ENCODE measurements at regions not wholly inside any gene's neighbourhood (a gene's known extent, or its start where the extent isn't known, plus 50 kb on each side); places are given as distances from the start of the nearest gene placed in this dataset.

DNA sequence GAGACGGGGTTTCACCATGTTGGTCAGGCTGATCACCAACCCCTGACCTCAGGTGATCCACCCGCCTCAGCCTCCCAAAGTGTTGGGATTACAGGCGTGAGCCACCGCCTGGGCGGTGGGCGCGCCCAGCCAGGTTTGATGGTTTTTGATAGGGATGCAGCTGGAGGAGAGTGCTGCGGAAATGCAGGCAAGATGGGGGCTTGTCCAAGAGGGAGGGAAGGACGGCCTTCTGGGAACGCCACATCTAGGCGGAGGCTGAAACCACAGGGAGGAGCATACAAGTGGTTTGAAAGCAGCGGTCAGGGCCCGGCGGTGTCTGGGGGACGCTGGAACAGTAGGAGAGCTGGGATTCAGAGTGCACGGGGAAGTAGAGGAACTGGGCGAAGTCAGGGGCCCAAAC is 134.6 kb downstream of the VRK1 start:
- DNase-seq, result no peak

DNA sequence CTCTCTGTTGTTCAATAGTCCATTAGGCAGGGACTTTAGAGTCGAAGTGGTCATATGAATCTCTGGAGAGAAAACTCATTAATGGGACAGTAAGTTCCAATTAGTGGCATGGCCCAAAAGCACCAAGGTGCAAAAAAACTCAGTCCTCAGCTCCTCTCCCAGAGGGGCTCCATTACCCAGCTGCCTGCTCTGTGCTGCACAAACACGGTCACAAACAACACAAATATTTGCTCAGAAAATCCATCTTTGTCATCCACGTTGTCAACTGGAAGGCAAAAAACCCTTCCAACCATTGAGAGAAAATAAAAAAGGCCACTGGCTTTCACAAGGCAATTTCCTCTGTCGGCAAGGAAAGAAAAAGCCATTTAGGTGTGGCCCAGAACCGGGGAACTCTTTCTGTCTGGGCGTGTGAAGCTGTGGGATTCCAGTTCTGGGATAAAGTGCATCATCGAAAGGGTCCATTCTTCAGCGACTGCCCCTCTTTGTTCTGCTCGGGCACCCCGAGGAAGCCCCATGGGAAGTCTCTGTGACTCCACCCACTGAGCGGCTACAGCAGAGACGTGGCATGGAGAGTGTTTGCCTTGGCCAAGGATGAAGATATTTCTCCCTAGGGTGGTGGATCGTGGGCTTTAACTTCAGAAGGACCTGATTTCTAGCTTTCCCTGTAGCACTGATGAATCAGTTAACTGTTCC is 137.6 kb downstream of the VRK1 start:
- no peak for DNase-seq

DNA sequence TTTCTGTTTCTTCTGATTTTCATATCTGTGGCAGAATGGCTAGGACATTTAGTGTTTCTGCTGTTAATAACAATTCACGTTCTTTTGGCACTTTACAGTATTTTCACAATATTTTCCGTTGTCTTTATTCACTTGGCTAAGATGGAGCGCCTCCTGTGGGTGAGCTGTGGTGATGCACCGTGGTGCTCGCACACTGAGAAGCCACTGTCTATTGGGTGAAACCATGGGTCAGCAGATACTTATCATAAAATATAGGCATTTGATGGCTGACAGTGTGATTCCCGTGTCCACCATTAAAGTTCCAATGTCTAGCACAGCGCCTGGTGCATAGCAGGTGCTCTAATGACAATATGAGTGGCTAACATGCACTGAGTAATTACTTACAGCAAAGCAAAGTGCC is 141.8 kb downstream of the VRK1 start:
- no peak for DNase-seq

DNA sequence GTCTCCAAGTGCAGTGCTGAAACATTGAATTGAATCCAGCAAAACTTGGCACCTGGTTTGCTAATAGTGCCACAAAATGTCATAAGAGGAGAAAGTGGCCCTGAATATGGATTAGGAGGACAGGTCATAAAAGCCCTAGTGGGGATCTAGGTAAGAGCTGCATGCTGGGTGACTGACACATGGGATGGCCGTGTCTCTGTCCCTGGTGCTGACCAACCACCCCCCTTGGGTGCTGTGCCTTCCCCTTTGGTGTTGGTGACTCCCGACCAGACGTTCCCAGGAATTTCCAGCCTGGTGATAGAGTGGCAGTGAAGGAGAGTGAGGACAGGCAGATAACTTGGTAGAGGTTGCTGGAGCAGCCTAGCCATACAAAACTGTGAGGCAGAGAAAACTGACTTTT is 142.8 kb downstream of the VRK1 start:
- DNase-seq, result no peak

DNA sequence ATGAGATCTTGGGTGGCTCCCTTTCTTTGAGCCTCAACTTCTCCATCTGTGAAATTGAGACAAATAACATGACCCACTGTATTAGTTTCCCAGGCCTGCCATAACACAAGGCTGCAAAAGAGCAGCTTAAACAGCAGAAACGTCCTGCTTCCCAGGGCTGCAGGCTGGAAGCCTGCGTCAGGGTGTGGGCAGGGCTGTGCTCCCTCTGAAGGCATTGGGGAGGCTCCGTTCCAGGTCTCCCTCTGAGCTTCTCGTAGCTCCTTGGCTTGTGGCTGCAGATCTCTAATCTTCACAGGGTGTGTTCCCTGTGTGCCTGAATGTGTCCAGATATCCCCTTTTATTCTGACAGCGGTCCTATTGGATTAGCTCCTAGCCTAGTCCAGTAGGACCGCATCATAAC is 147.1 kb downstream of the VRK1 start:
- DNase-seq, result no peak

GRCh38 chr14:96945721-96946120 is 148.5 kb downstream of the VRK1 start:
- DNase-seq, result no peak

- no peak for DNase-seq
These were observed 152.4 kb downstream of the VRK1 start for GRCh38 chr14:96949594-96949993.

- no peak for DNase-seq
These were observed 154.3 kb downstream of the VRK1 start for GRCh38 chr14:96951511-96951910.

DNA sequence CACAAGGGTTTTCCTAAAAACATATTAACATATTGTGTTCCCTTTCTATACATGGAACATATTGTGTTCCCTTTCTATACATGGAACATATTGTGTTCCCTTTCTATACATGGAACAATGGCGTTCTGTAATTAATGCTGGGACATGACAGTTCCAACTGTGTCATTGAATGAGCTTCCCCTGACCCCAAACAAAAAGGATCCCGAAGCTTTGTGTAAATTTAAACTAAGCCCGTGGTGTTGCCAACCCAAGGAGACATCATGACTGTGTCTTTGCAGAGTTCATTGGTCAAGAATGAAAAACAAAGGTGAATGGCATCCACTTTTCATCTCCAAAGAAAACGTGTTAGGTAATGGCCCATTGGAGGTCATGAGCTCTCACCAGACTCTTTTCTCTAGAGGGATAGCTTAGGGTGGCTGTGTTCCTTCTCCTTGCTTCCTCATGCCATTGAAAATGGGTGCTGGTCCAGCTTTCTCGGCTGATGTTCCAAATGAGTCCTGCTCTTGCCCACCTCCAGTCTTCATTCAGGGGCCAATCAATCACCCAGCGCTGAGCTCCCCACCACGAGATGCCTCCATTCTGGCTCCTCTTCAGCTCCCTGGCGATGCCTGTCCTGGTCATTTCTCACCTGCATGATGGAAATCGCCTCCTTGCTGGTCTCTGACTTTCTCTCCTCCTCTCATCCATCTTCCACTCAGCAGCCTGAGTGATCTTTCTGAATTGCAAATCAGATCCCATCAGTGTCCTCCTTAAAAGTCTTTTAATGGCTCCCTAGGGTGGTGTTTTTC is 156.1 kb downstream of the VRK1 start:
- no peak for DNase-seq

GRCh38 chr14:96953875-96954185 is 156.6 kb downstream of the VRK1 start:
- no peak for DNase-seq

DNA sequence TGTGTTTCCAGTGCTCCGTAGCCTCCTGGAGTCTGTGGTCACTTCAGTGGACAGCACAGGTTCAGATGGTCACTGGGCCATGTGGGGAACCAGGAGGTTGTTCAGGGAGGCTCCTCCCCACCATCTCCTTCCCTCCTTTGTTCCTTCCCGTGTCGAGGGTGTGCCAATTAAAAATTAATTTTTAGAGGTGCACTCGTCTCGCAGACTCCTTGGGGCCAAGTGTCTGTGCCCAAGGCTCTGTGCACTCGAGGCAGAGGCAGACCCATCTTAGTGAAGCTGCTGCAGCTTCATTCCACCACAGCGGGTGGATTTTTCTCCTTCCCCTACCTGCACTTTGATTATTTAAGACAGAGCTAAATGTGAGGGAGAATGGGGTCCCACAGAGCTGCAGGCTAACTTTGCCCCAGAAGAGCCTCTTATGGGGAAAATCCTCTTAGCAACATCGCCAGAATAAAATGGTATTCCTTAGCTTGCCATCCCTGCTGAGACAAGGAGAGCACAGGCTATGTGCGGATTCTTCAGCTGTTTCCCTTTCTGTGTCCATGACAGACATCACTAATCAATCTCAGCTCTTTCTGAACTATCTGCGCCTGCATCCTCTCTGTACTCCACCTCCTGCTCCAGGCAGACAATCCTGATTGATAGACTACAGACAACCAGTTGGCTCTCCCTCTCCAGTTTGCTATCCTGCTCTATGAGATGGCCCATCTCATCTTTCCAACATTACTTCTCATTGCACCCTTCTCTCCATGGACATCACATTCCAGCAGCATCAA is 159.5 kb downstream of the VRK1 start:
- DNase-seq, result no peak

GRCh38 chr14:96958057-96958456 is 160.9 kb downstream of the VRK1 start:
- DNase-seq, result no peak

GRCh38 chr14:96959992-96960391 is 162.8 kb downstream of the VRK1 start:
- DNase-seq, result no peak

- DNase-seq, result no peak
These were observed 163.5 kb downstream of the VRK1 start for GRCh38 chr14:96960598-96961116.

GRCh38 chr14:96961895-96962294 is 164.7 kb downstream of the VRK1 start:
- no peak for DNase-seq

- DNase-seq, result no peak
These were observed 165.2 kb downstream of the VRK1 start for GRCh38 chr14:96962337-96962736.

DNA sequence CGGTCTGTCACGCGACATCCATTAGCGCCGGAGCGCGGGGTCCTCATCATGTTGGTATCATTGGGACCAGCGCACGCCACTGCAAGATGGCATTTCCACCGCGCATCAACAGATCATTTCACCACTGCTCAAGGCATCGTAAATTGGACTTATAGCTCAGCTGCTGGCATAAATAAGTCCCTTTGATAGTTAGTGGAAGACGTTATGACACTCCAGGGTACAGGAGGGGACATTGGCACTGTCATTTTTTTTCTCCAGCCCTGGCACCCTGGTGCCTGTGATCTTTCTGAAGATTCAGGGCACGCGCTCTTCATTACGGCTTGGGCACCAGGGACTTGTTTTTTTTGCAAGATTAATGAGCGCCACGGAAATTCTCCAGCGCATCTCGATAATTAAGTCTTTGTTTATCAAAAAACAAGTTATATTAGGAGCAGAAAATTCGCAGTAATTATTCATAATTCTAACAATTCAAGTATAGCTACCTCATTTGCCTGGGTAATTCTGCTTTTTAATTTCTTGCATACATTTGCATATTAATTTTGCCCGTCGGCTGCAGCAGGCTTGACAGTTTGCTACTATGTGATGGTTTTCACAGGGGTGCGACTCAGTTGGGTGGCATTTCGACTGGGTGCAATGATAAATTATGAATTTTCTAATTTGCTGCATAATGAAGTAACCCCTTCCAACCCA is 167.7 kb downstream of the VRK1 start:
- DNase-seq, result no peak

DNA sequence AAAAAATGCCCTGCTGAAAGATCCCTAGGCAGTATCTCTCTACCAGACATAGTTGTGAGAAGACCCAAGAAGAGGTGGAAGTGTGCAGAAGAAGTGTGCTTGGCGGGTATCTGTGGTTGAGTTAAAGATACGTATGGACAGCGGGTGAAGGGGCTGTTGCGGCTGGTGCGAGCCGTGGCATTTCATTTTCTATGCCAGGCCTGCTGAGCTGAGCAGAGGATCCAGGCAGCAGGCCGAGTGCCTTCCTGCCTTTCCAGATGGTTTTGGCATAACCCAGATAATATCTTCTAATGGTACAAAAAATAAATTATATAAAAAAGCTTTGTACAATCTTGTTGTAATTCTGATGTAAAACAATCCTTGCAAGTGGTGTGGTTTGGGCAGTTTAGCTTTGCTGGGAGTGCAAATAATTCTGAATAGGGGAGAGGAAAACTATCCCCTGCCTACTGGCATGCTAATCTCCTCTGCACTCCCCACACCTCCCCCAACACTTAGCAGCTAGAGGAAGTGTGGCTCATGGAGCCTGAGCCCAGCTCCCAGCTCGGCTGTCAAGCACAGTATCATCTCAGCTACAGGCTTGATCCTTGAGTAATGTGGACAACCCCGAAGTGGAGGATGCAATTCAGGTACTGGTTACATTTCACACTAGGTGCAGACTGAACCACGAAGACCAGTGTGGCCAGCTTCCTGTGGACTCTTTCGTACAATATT is 168.9 kb downstream of the VRK1 start:
- no peak for DNase-seq

GRCh38 chr14:96975116-96975515 is 177.9 kb downstream of the VRK1 start:
- DNase-seq, result no peak

GRCh38 chr14:96978525-96979272 is 181.5 kb downstream of the VRK1 start:
- no peak for DNase-seq

- DNase-seq, result no peak
These were observed 182.5 kb downstream of the VRK1 start for GRCh38 chr14:96979611-96980074.

- no peak for DNase-seq
These were observed 183.7 kb downstream of the VRK1 start for GRCh38 chr14:96980835-96981234.
